ENCODE measurements at regions not wholly inside any gene's neighbourhood (a gene's known extent, or its start where the extent isn't known, plus 50 kb on each side); places are given as distances from the start of the nearest gene placed in this dataset.

- DNase-seq (ENCODE audit: low read depth): peak; percentile 23
- no peak for TF ChIP-seq CTCF (IDR thresholded peaks at IDR 0.05; ENCODE audit: insufficient read depth, low read depth, low read length, missing control alignments)
- H3K4me3 ChIP-seq (ENCODE audit: low read length): no peak overlapping the region
Observed at GRCh38 chr5:144088206-144089064, 82.0 kb downstream of the YIPF5 start.

GRCh38 chr5:144089401-144090021, 80.9 kb downstream of the YIPF5 start:
- DNase-seq (ENCODE audit: low read depth): no peak
- no peak for TF ChIP-seq CTCF (IDR thresholded peaks at IDR 0.05; ENCODE audit: insufficient read depth, low read depth, low read length, missing control alignments)
- H3K4me3 ChIP-seq (ENCODE audit: low read length): no peak overlapping the region

- no peak overlapping the region for H3K4me3 ChIP-seq (ENCODE audit: low read length)
- DNase-seq (ENCODE audit: low read depth): peak; percentile 68
- TF ChIP-seq CTCF (IDR thresholded peaks at IDR 0.05; ENCODE audit: insufficient read depth, low read depth, low read length, missing control alignments): no peak
Observed at GRCh38 chr5:144092508-144092907, 78.0 kb downstream of the YIPF5 start.

- no peak for TF ChIP-seq CTCF (IDR thresholded peaks at IDR 0.05; ENCODE audit: insufficient read depth, low read depth, low read length, missing control alignments)
- H3K4me3 ChIP-seq (ENCODE audit: low read length): no peak overlapping the region
- no peak for DNase-seq (ENCODE audit: low read depth)
Observed at GRCh38 chr5:144093400-144093799, 77.1 kb downstream of the YIPF5 start.

GRCh38 chr5:144093868-144094267, 76.6 kb downstream of the YIPF5 start:
- H3K4me3 ChIP-seq (ENCODE audit: low read length): no peak overlapping the region
- no peak for TF ChIP-seq CTCF (IDR thresholded peaks at IDR 0.05; ENCODE audit: insufficient read depth, low read depth, low read length, missing control alignments)
- no peak for DNase-seq (ENCODE audit: low read depth)

- TF ChIP-seq CTCF (IDR thresholded peaks at IDR 0.05; ENCODE audit: insufficient read depth, low read depth, low read length, missing control alignments): no peak
- no peak for DNase-seq (ENCODE audit: low read depth)
- H3K4me3 ChIP-seq (ENCODE audit: low read length): no peak overlapping the region
Observed at GRCh38 chr5:144100702-144101101, 69.8 kb downstream of the YIPF5 start.
